ENCODE measurements at regions not wholly inside any gene's neighbourhood (a gene's known extent, or its start where the extent isn't known, plus 50 kb on each side); places are given as distances from the start of the nearest gene placed in this dataset.

- DNase-seq, result no peak
These were observed 137.7 kb downstream of the MN1 start for GRCh38 chr22:27663812-27664211.

- DNase-seq, result no peak
These were observed 135.1 kb downstream of the MN1 start for GRCh38 chr22:27666272-27666997.

- no peak for DNase-seq
These were observed 134.3 kb downstream of the MN1 start for GRCh38 chr22:27667121-27667843.

GRCh38 chr22:27668828-27669797 is 132.4 kb downstream of the MN1 start:
- no peak for DNase-seq

GRCh38 chr22:27669798-27670599 is 131.6 kb downstream of the MN1 start:
- DNase-seq, result no peak

- no peak for DNase-seq
These were observed 130.7 kb downstream of the MN1 start for GRCh38 chr22:27670701-27671412.

- no peak for DNase-seq
These were observed 130.1 kb downstream of the MN1 start for GRCh38 chr22:27671413-27671935.

- DNase-seq, result no peak
These were observed 128.7 kb downstream of the MN1 start for GRCh38 chr22:27672721-27673418.

GRCh38 chr22:27673839-27674238 is 127.7 kb downstream of the MN1 start:
- no peak for DNase-seq

- no peak for DNase-seq
These were observed 127.2 kb downstream of the MN1 start for GRCh38 chr22:27674261-27674923.

GRCh38 chr22:27676545-27677213 is 124.9 kb downstream of the MN1 start:
- no peak for DNase-seq

- no peak for DNase-seq
These were observed 123.6 kb downstream of the MN1 start for GRCh38 chr22:27677905-27678458.

- DNase-seq, result no peak
These were observed 122.4 kb downstream of the MN1 start for GRCh38 chr22:27679176-27679575.

GRCh38 chr22:27679693-27680488 is 121.7 kb downstream of the MN1 start:
- no peak for DNase-seq

GRCh38 chr22:27680636-27681035 is 120.9 kb downstream of the MN1 start:
- DNase-seq, result no peak

- DNase-seq, result no peak
These were observed 120.5 kb downstream of the MN1 start for GRCh38 chr22:27681037-27681436.

GRCh38 chr22:27682437-27682836 is 119.1 kb downstream of the MN1 start:
- no peak for DNase-seq

GRCh38 chr22:27684901-27685300 is 116.7 kb downstream of the MN1 start:
- no peak for DNase-seq

- no peak for DNase-seq
These were observed 116.0 kb downstream of the MN1 start for GRCh38 chr22:27685515-27685914.

All from activated naive CD4-positive, alpha-beta T cell treated with Interleukin-2 at 50 U/mL for 16 hours (primary cell).